ENCODE measurements at regions not wholly inside any gene's neighbourhood (a gene's known extent, or its start where the extent isn't known, plus 50 kb on each side); places are given as distances from the start of the nearest gene placed in this dataset.

DNA sequence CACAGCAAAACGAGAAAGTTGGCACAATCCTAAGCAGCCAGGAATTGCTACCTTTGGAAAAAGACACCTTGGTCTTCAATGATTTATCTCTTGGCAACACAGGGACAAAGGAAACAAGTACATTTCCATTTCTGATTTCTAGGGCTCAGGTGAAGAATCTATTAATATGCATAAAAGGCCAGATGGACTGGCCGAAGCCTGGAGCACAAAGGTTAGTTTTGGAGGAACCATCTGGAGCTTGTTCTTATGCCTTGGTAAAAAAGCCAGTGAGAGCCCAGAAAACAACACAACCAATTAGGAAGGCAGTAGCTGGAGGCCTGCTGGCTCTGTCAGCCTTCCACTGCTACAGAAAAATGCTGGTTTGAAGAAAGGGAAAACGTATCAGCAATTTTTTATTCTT is 713.5 kb upstream of the API5 start:
- TF ChIP-seq, protein P1, sequence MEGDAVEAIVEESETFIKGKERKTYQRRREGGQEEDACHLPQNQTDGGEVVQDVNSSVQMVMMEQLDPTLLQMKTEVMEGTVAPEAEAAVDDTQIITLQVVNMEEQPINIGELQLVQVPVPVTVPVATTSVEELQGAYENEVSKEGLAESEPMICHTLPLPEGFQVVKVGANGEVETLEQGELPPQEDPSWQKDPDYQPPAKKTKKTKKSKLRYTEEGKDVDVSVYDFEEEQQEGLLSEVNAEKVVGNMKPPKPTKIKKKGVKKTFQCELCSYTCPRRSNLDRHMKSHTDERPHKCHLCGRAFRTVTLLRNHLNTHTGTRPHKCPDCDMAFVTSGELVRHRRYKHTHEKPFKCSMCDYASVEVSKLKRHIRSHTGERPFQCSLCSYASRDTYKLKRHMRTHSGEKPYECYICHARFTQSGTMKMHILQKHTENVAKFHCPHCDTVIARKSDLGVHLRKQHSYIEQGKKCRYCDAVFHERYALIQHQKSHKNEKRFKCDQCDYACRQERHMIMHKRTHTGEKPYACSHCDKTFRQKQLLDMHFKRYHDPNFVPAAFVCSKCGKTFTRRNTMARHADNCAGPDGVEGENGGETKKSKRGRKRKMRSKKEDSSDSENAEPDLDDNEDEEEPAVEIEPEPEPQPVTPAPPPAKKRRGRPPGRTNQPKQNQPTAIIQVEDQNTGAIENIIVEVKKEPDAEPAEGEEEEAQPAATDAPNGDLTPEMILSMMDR (conservative IDR thresholded peaks at IDR 0.05; ENCODE audit: low read depth, low read length), result no peak
- no peak for DNase-seq (ENCODE audit: low read depth)
- H3K4me3 ChIP-seq (ENCODE audit: low read depth, low read length), result no peak overlapping the region

DNA sequence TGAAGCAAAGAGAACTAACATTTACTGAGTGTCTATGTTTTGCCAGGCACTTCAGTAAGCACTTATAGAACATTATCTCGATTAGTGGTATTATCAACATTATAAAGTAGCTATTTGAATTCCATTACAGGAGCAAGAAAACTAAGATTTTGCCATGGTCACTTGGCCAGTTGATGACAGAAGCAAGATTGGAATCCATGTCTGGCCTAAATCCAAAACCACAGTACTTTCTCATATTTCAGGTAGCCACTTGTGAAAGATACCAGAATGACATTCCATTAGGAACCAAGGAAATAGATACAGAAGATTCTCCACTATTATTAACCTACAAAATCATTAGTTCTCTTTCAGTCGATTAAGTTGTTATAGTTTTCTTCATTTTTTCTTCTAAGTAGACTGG is 691.0 kb upstream of the API5 start:
- TF ChIP-seq, protein P1 (conservative IDR thresholded peaks at IDR 0.05; ENCODE audit: low read depth, low read length), result no peak
- H3K4me3 ChIP-seq (ENCODE audit: low read depth, low read length), result no peak overlapping the region
- no peak for DNase-seq (ENCODE audit: low read depth)

DNA sequence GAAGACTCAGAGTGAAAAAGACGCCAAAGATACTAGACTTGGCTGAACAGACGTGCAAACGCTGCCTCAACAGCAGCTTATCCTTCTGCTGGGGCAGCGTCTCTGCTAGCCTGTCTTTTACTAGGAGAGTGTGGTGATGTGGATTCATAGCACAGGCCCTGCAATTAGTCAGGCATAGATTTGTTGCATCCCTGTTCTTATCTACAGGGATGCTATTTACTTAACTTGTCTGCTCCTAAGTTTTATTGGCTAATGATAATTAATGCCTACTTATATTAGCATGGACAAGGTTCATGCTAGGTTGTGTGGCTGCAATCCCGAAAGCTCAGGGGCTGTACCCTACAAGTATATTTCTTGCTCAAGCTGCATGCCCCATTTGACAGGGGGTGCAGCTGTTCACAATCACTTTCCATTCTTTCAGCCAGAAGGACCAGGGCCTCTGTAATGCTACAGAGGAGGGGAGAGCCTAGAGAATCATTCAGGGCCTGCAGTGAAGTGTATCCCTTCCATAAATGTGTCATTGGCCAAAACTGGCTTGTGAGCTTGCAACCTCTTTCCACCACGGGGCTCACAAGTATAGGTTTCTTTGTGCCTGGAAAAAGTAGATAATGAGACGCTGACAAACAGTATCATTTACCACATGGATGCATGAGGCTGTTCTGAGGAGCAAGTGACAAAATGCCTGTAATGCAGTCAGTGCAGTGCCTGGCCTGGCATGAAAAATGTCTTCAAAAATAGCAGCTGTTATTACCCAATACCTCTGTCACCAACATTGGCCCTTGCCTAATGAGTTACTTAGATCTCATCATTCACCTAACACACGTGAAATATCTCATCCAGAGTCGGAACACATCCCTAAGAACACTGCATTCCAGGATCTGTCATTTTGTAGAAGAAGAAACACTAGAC is 685.8 kb upstream of the API5 start:
- TF ChIP-seq, protein P1 (conservative IDR thresholded peaks at IDR 0.05; ENCODE audit: low read depth, low read length), result no peak
- no peak for DNase-seq (ENCODE audit: low read depth)
- H3K4me3 ChIP-seq (ENCODE audit: low read depth, low read length), result no peak overlapping the region

DNA sequence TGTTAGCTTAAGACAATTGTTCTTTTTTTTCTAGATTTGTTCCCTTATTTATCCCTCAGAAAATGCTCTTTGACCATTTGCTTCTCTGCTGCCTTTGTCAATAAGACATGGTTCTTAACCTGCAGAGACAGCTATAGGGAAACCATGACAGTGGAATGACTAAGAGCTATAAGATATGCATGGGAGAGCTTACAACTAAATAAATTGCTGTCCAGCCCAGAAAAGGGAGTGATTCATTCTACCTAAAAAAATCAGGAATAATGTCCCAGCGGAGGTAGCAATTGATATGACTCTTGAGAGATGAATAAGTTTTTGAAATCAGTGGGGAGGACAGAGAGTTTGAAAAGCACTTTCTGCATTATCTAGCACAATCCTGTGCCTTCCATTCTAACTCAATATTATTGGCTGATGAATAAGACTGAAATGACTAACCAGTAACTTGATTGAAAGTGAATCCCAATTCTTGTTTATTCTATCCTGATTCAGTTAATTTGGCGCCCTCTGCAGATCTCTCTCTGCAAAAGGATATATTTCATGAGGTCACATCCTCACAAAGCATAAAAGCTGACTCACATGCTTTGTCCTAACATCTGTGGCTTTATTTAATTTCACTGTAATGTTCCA is 680.5 kb upstream of the API5 start:
- no peak overlapping the region for H3K4me3 ChIP-seq (ENCODE audit: low read depth, low read length)
- TF ChIP-seq, protein P1 (conservative IDR thresholded peaks at IDR 0.05; ENCODE audit: low read depth, low read length), result no peak
- peak; percentile 2 for DNase-seq (ENCODE audit: low read depth)

DNA sequence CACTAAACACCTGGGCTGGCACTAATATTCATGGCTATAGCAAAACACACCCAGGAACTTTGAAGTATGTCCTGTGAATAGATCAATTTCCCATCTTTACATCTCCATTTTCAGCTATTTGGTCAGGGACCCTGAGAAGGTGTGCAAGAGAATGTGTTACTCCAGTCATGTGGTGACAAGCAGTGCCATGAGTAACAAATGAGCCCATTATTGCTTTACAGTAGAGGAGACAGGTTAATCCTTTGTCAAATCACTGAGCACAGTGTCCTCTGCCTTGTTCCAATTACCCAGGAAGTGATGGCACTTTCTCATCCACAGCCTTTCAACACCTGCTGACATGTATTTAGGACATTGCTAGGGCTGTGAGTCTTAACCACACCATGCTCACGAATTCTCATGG is 664.8 kb upstream of the API5 start:
- TF ChIP-seq, protein P1 (conservative IDR thresholded peaks at IDR 0.05; ENCODE audit: low read depth, low read length), result no peak
- no peak for DNase-seq (ENCODE audit: low read depth)
- no peak overlapping the region for H3K4me3 ChIP-seq (ENCODE audit: low read depth, low read length)

DNA sequence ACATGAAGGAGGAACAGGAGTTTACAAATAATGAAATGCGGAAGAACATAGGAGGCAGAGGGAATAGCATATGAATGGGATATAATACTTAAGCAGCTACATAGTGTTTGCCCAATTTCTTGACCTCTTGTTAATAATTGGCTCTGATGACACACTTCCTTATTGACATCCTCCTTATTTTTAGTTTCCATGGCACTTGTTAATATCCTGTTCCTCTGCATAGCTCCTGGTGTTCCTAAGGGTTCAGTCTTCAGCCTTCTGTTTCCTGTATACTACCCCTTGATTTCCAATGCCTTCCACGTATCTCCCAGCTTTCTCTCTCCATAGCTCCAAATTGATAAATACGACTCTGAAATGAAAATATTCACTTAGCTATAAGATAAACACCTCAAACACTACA is 663.8 kb upstream of the API5 start:
- no peak for DNase-seq (ENCODE audit: low read depth)
- H3K4me3 ChIP-seq (ENCODE audit: low read depth, low read length), result no peak overlapping the region
- TF ChIP-seq, protein P1 (conservative IDR thresholded peaks at IDR 0.05; ENCODE audit: low read depth, low read length), result no peak
